Activated CD8-positive, alpha-beta memory T cell treated with anti-CD3 and anti-CD28 coated beads, Interleukin-2, amount 10 ng/mL, durations not matched to agents 7 days and 5 days (primary cell): ENCODE measurements at regions not wholly inside any gene's neighbourhood (a gene's known extent, or its start where the extent isn't known, plus 50 kb on each side); places are given as distances from the start of the nearest gene placed in this dataset.

Experiments
- ATAC-seq: fragments of 150-1000 bp; cut with Tn5 transposase; one replicate; pipeline ENCODE4 v1.10.0; 2021; ENCODE audit warnings: moderate library complexity
- CTCF ChIA-PET: fragments of 350-600 bp; sonication (Branson Sonifier 250); formaldehyde crosslinking; loops from one replicate; lab custom pipeline; 2021; ENCODE audit warnings: antibody characterized with exemption; lab: Charles Lee
- DNase-seq: peaks from one replicate; pipeline ENCODE4 v3.0.0-alpha.2; 2020
- H3K27ac Mint-ChIP-seq: one replicate; pipeline ENCODE4 v1.8.0; 2021; ENCODE audit warnings: mild to moderate bottlenecking, mixed read lengths
- H3K27me3 Mint-ChIP-seq: one replicate; pipeline ENCODE4 v1.8.0; 2021; ENCODE audit warnings: mixed read lengths
- H3K36me3 Mint-ChIP-seq: one replicate; pipeline ENCODE4 v1.8.0; 2021; ENCODE audit warnings: mild to moderate bottlenecking, mixed read lengths
- H3K4me1 Mint-ChIP-seq: one replicate; pipeline ENCODE4 v1.8.0; 2021; ENCODE audit warnings: mixed read lengths
- H3K4me3 Mint-ChIP-seq: one replicate; pipeline ENCODE4 v1.8.0; 2021; ENCODE audit warnings: mild to moderate bottlenecking, moderate library complexity, mixed read lengths
- H3K9me3 Mint-ChIP-seq: one replicate; pipeline ENCODE4 v1.8.0; 2022; ENCODE audit warnings: low read depth, mixed read lengths

DNA sequence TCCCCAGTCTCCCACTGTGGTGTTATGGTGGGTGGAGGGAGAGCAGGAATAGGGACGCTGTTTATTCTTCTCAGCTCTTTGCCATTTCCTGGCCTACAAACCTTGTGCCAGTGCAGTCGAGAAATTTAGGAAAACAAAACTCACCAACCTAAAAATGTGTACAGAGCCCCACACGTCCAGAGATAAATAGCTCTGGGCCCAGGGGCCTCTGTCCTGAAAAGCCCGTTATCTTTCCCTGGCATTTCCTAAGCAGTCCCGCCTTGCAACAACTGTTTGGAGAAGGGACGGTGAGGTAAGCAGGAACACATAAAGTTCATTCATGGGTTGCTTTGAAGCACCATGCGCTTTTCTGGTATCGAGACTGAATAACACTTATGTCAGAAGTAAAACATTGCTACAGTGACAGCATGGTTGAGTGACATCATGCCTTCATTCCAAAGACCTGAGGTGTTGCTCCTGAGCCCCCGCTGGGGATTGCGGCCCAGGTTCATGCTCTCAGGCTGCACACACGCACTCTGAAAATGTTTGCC lies 80.1 kb upstream of the NXT1 start:
- no peak for DNase-seq
- Mint-ChIP-seq H3K9me3 (peaks cover 3% of the 10 kb centered on the region), H3K4me3 (no peak overlapping the region), H3K27ac (no peak overlapping the region), H3K27me3 (peaks cover 3% of the 10 kb centered on the region), H3K4me1 (no peaks in the 10 kb centered on the region), H3K36me3 (no peaks in the 10 kb centered on the region)
- CTCF ChIA-PET: no interaction called here
- ATAC-seq: no peak

DNA sequence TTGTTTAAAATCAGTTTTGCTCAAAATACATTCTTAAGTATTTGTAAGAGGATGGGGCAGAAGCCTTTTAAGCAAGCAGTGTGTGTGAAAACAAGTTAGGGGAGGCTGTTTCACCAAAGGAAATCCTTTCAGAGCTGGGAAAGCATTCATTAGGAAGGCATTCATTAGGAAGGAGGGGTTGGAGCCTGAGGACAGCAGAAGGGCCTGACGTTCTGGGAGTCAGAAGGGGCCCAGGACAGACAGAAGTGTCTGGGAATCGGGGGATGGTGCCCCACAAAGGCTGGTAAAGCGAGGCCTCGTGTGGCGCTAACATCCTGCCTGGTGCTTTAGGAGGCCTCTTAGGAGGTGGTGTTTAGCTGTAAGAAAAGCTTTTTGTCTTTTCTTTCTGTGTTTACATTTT lies 80.6 kb upstream of the NXT1 start:
- Mint-ChIP-seq H3K4me3 (no peak overlapping the region), H3K4me1 (no peaks in the 10 kb centered on the region), H3K27me3 (peaks cover under 1% of the 10 kb centered on the region), H3K27ac (no peak overlapping the region), H3K9me3 (peaks cover 3% of the 10 kb centered on the region), H3K36me3 (no peaks in the 10 kb centered on the region)
- ATAC-seq (no peak), DNase-seq (no peak)
- CTCF ChIA-PET: no interaction called here

DNA sequence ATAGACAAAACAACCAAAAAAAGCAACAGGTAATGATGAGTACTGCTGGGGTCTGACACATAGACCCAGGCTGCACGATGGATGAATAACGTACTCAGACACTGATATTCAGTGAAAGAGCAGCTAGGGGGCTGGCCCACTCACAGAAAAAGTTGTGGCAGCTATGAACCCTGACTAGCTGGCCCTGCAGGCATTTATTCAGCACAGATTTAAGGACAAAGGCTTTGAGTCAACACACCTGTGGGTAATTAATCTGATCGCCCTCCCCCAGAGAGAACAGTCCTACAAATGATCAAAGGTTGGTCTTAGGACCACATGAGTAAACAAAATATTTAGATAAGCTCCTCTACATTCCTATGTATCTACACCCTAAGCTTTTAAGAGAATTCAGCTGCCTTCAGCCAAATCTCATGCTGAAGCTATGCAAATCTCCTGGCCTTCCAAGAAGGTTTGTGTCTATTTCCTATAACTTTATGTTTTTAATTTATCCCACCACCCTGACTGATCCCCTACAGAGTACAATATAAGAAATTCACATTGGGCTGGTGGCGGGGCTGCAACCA lies 81.7 kb upstream of the NXT1 start:
- Mint-ChIP-seq H3K36me3 (no peaks in the 10 kb centered on the region), H3K4me3 (no peak overlapping the region), H3K9me3 (peaks cover 4% of the 10 kb centered on the region), H3K4me1 (no peaks in the 10 kb centered on the region), H3K27ac (no peak overlapping the region), H3K27me3 (no peaks in the 10 kb centered on the region)
- ATAC-seq (no peak), DNase-seq (no peak)
- CTCF ChIA-PET: no interaction called here

DNA sequence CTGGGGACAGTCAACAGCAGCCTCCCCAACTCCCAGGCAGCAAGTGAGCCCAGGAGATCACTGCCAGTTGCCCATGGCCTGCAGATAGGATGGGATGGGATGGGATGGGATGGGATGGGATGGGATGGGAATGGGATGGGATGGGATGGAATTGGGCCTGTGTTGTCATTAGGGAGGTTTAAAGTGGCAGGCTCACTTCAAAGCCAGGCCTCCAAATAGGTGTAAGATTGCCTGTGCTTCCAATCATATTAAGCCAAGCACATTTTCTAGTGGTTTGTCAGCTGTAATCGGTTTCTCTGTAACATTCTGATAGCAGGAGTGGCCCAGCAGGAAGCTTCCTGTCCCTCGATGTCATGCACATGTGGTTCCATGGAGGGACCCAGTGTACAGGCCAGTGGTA lies 82.7 kb upstream of the NXT1 start:
- Mint-ChIP-seq H3K27me3 (no peaks in the 10 kb centered on the region), H3K9me3 (peaks cover 6% of the 10 kb centered on the region), H3K27ac (no peak overlapping the region), H3K36me3 (no peaks in the 10 kb centered on the region), H3K4me3 (no peak overlapping the region), H3K4me1 (no peaks in the 10 kb centered on the region)
- ATAC-seq (no peak), DNase-seq (no peak)
- CTCF ChIA-PET: no interaction called here

DNA sequence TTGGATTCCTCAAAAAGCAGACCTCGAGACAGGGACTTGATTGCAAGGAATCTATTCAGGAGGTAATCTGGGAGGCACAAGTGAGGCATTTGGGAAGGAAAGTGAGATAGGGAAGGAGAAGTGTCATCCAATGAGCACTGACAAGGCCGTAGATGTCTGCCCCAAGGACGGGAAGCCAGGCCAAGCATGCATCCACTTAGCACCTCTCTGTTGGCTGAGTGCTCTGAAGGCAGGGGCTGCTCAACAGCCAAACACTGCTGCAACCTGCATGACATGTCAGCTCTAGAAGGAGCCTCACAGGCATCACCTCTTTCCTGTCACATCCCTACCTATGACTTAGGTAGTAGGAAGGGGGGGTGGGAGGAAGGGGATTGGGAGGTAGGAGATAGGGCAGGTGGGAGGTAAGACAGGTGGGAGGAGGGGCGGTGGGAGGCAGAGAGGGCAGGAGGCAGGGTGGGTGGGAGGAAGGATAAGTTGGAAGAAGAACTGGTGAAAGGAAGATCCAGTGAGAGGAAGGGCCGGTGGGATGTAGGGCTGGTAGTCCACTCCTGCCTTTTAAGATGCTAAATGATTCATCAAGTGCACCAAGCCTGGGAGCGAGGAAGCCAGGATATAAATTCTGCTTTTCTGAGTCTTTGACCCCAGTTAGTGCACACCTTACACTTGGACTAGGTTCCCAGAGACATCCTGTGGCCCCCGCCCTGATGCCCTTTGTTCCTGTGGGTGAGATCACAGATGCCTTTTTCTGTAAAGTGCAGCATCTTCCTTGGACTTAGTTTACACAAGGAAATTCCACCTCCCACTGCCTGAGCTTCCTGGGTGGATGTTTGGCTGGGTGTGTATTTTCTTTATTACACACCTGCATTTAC lies 83.8 kb upstream of the NXT1 start:
- CTCF ChIA-PET: no interaction called here
- ATAC-seq: no peak
- H3K4me1 Mint-ChIP-seq: no peaks in the 10 kb centered on the region

DNA sequence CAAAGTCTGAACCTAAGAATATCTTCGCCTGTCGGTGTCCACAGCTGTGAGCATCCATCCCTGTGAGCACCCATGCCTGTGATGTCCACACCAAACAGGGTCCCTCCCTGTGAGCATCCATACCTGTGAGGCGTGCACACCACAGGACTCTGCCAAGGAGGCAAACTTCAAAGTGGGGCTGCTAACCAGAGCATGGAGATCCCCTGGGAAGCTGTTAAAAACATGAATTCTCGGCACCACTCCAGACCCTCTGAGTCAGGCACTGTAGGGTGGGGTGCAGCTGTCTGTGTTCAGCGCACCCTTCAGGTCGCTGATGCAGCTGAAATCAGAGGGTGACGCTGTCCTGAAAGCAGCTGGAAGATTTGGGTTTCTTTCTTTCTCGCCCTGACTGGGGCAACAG lies 85.4 kb upstream of the NXT1 start:
- ATAC-seq (no peak), DNase-seq (peak; percentile 19)
- Mint-ChIP-seq H3K4me3 (no peak overlapping the region), H3K9me3 (peaks cover 6% of the 10 kb centered on the region), H3K27ac (no peak overlapping the region), H3K27me3 (no peaks in the 10 kb centered on the region), H3K4me1 (no peaks in the 10 kb centered on the region), H3K36me3 (no peaks in the 10 kb centered on the region)
- CTCF ChIA-PET: no interaction called here

More for the DNA sequence above, 83.8 kb upstream of the NXT1 start:
- Mint-ChIP-seq H3K36me3 (no peaks in the 10 kb centered on the region), H3K4me3 (no peak overlapping the region), H3K27me3 (no peaks in the 10 kb centered on the region), H3K27ac (no peak overlapping the region), H3K9me3 (peaks cover 6% of the 10 kb centered on the region)
- peak; percentile 15 for DNase-seq

DNA sequence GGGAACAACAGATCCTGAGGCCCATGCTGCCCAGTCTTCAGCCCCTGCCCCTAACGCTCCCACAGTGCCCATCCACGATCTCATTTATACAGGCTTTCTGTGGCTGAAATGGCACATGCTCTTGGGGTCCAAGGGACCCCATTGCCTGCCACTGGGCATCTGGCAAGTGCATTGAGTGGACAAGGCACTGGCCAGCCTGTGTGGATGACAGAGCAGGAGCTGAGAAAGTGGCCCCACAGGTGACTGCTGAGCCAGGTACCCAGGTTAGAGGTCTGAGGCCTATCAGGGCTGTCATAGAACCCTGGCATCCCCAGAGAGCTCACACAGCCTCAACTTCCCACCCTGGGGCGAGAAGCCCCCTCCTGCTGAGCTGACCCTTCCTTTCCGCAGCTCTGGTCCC lies 86.0 kb upstream of the NXT1 start:
- ATAC-seq (no peak), DNase-seq (peak; percentile 0)
- Mint-ChIP-seq H3K4me1 (no peaks in the 10 kb centered on the region), H3K27ac (no peak overlapping the region), H3K36me3 (no peaks in the 10 kb centered on the region), H3K4me3 (no peak overlapping the region), H3K9me3 (peaks cover 6% of the 10 kb centered on the region), H3K27me3 (no peaks in the 10 kb centered on the region)
- CTCF ChIA-PET: no interaction called here

DNA sequence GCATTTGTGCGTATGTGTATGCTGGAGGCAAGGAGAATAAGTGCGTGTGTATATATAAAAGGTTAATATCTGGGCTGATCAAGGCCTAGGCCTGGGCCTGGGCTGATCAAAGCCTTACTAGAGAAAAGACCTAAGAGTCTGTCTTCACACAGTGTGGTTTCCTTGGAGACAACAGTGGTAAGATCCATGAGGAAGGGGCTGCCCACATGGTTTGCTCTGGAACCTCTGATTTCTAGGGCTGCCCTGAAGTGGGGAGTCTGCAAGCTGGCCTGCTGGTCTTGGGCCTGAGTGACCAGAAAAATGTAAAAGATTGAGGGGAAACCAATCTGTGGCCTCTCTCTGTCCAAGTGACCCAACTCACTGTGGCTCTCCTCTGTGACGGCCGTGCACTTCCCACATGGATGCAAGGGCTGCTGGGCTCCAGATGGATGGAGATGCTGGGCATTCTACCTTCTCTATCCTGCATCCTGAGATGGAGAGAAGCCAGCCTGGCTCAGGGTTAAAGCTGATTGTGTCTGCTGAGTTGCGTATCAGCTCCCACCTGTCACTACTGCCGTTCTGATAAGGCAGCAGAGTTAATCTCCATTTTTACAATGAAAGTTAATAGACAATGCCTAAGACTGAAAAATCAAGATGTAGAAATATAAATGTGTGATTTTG lies 90.3 kb upstream of the NXT1 start:
- Mint-ChIP-seq H3K4me3 (no peak overlapping the region), H3K27ac (no peak overlapping the region), H3K36me3 (no peaks in the 10 kb centered on the region), H3K4me1 (no peaks in the 10 kb centered on the region), H3K9me3 (peaks cover 3% of the 10 kb centered on the region), H3K27me3 (no peaks in the 10 kb centered on the region)
- ATAC-seq (no peak), DNase-seq (no peak)
- CTCF ChIA-PET: no interaction called here

DNA sequence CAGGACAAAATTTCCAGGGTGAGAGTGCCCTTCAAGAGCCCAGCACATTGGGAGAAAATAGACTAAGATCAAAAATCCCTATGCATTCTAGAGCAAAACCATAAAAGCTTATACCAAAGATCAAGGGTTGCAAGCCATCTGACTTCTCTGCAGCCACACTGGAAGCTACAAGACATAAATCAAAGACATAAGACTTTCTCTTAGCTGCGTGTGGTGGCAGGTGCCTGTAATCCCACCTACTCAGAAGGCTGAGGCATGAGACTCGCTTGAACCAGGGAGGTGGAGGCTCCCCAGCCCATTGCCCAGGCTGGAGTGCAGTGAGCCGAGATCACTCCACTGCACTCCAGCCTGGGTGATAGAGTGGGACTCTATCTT lies 91.9 kb upstream of the NXT1 start:
- Mint-ChIP-seq H3K27ac (no peak overlapping the region), H3K27me3 (no peaks in the 10 kb centered on the region), H3K36me3 (no peaks in the 10 kb centered on the region), H3K4me1 (no peaks in the 10 kb centered on the region), H3K9me3 (peaks cover under 1% of the 10 kb centered on the region), H3K4me3 (no peak overlapping the region)
- ATAC-seq: no peak
- DNase-seq: no peak
- CTCF ChIA-PET: no interaction called here

DNA sequence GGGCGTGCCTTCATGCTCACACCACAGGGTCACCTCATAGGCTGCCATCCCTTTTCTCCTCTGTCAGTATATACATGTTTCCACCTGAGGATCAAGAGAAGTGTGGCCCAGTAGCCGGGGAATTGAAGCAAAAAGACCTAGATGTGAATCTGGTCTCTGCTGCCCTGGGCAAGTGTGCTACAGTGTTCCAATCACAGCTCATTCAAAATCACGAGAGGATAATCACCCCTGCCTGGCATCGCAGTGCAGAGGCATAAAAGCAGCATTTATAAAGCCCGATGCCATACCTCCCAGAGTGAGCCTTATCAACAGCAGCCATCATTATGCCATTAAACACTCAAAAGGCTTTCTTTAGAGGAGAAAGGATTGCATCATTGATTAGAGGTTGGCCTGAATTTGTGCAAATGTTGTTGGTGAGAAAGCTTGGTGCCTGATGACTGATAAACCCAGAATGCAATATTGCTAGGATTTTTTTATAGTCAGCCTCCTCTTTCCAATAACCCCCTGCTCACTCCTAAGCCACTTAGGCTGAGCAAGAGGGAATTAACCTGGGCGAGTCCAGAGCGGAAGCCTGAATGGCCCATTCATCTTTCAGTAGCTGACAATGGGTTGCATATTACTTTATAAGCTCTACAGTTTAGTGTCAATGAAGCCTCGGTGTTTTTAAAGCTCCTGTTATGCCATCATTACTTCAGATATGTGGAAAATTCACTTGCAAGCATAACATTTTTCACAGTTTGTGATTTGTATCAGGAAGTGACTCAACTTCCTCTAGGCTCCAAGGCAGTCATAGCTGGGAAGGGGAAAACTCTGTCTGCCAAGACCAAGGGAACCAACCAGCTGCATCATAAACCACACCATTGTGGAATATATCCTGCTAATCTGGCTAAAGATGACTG lies 92.5 kb upstream of the NXT1 start:
- no peaks in the 10 kb centered on the region for H3K9me3 Mint-ChIP-seq
- no peak for ATAC-seq
- CTCF ChIA-PET: no interaction called here
- no peaks in the 10 kb centered on the region for H3K27me3 Mint-ChIP-seq
- DNase-seq: no peak
- no peaks in the 10 kb centered on the region for H3K36me3 Mint-ChIP-seq
- no peak overlapping the region for H3K27ac Mint-ChIP-seq
- no peaks in the 10 kb centered on the region for H3K4me1 Mint-ChIP-seq
- H3K4me3 Mint-ChIP-seq: no peak overlapping the region

DNA sequence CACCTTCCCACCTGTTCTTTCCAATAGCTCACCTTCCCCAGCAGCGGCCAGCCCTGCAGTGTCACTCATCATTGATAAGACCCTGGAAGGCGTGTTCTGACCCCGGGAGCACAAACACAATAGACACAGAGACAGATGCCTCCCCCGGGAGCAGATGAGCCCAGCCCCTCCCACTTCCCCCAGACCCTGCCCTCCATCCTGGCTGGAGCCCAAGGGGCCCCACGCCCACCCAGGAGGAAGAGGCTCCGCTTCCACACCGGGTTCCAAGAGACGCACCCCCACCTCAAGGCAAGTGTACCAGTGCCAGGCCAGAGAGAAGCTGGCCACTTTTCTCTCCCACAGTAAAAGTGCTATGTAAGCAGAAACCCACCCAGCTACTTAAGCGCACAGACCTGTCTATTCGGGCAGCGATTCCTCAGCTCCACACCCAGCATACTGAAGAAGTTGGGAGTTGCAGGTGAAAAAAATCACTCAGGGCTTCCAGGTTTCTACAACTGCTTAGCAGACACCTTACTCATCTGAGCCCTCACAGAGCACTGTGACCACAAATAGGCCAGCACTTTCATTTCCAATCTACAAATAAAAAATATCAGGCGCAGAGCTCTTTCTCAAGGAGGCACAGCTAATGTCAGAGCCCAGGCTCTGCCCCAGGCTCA lies 93.4 kb upstream of the NXT1 start:
- H3K36me3 Mint-ChIP-seq: no peaks in the 10 kb centered on the region
- CTCF ChIA-PET: no interaction called here
- H3K27ac Mint-ChIP-seq: no peak overlapping the region
- ATAC-seq (peak; percentile 6), DNase-seq (no peak)
- no peaks in the 10 kb centered on the region for H3K9me3 Mint-ChIP-seq
- H3K4me1 Mint-ChIP-seq: no peaks in the 10 kb centered on the region
- no peak overlapping the region for H3K4me3 Mint-ChIP-seq
- no peaks in the 10 kb centered on the region for H3K27me3 Mint-ChIP-seq

DNA sequence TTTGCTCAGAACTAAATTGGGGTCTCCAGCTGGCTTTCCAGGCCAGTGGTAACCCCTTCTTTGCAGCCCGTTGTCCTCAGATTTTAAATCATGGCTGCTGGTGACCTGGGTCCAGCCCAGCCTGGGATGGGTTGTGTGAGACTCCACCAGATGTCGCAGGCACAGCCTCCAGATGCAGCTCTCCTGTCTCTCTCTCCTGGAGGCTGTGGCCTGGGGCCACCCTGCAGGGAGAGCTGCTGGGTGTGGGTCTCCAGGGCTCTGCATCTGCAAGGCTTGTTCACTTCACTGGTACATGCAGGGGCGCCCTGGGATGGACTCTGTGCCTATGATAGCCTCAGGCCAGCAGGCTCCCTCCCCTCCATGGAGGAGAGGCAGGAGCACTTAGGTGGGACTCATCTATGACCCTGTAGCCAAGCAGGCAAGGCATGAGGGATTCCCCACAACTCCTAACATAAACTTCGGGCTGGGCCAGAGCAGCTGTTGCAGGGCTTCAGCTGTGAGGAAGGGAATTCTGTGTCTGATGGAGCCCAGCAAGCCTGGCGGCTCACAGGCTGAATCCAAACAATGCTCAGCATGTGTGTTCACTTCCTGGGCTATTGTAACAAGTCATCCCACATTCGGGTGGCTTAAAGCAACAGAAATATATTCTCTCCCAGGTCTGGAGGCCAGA lies 94.7 kb upstream of the NXT1 start:
- Mint-ChIP-seq H3K27ac (no peak overlapping the region), H3K36me3 (no peaks in the 10 kb centered on the region), H3K4me3 (no peak overlapping the region), H3K27me3 (no peaks in the 10 kb centered on the region), H3K4me1 (no peaks in the 10 kb centered on the region), H3K9me3 (no peaks in the 10 kb centered on the region)
- CTCF ChIA-PET: no interaction called here
- DNase-seq: no peak
- no peak for ATAC-seq
